Esophagus squamous epithelium (tissue), 4 donors: ENCODE measurements at regions not wholly inside any gene's neighbourhood (a gene's known extent, or its start where the extent isn't known, plus 50 kb on each side); places are given as distances from the start of the nearest gene placed in this dataset.

Experiments
- POLR2A ChIP-seq, 4 donors: fragments of 450-650 bp; IDR thresholded peaks; one replicate each; pipeline ENCODE4 v1.6.1; 2017; ENCODE audit warnings: antibody characterized with exemption in 4 of 4, mild to moderate bottlenecking in 4 of 4, moderate library complexity in 3 of 4
- TF ChIP-seq, protein P1 (sequence below), 6 experiments: fragments of 450-650 bp in 4 of 6; fragments of 200-600 bp in 2 of 6; sonication (generic) in 2 of 6; IDR thresholded peaks; one replicate each; pipeline ENCODE4 v1.5.1; 2016 to 2019; ENCODE audit warnings: antibody characterized with exemption in 6 of 6, mild to moderate bottlenecking in 4 of 6, moderate library complexity in 4 of 6

- TF ChIP-seq, protein P1, sequence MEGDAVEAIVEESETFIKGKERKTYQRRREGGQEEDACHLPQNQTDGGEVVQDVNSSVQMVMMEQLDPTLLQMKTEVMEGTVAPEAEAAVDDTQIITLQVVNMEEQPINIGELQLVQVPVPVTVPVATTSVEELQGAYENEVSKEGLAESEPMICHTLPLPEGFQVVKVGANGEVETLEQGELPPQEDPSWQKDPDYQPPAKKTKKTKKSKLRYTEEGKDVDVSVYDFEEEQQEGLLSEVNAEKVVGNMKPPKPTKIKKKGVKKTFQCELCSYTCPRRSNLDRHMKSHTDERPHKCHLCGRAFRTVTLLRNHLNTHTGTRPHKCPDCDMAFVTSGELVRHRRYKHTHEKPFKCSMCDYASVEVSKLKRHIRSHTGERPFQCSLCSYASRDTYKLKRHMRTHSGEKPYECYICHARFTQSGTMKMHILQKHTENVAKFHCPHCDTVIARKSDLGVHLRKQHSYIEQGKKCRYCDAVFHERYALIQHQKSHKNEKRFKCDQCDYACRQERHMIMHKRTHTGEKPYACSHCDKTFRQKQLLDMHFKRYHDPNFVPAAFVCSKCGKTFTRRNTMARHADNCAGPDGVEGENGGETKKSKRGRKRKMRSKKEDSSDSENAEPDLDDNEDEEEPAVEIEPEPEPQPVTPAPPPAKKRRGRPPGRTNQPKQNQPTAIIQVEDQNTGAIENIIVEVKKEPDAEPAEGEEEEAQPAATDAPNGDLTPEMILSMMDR (IDR thresholded peaks at IDR 0.05) = no peak
- TF ChIP-seq POLR2A (IDR thresholded peaks at IDR 0.05) = no peak
Observed at GRCh38 chr1:98101364-98101763, 180.5 kb upstream of the DPYD start.
